NCI-H2227 (cell line): ENCODE measurements at regions not wholly inside any gene's neighbourhood (a gene's known extent, or its start where the extent isn't known, plus 50 kb on each side); places are given as distances from the start of the nearest gene placed in this dataset.

Experiments used
- DNase-seq: peaks from one replicate; lab custom pipeline; 2025; ENCODE audit not compliant: unreplicated experiment; lab: John Stamatoyannopoulos, UW

DNA sequence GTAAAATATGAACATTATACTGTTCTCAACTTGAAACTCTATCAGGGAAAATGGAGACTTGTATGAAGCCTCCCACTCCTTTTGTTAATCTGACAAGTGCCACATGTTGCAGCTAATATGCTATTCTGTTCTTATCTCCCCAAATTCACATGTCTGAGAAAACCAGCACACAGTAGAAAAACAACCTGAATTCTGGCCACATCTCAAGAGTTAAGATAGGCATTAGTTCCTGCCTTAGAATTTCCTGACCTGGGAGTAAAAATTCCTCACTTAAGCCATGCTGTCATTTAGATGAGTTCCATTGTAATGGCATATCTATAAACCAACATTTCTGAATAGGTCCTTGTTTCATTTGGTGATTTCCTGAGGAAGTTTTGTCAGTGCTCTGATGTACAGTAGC, 1098.5 kb downstream of the EFNB2 start:
- DNase-seq, result no peak

DNA sequence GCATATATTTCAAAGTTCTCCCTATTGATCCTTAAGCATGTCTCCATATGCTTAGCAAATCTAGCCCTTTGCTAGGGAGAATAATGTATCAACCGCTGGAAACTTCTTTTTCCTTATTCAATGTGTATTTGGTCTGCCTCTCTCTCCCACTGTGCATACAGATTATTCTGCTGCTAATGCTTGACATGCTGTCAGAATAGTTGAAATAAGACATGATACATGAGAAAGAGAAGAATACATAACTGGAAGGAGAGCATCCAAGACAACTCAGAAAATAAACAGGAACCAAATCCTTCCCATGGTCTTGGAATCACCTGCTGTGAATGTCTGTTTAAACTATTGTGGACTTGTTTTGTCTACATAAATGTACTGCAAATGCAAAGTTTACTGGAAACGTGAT, 1103.0 kb downstream of the EFNB2 start:
- no peak for DNase-seq

DNA sequence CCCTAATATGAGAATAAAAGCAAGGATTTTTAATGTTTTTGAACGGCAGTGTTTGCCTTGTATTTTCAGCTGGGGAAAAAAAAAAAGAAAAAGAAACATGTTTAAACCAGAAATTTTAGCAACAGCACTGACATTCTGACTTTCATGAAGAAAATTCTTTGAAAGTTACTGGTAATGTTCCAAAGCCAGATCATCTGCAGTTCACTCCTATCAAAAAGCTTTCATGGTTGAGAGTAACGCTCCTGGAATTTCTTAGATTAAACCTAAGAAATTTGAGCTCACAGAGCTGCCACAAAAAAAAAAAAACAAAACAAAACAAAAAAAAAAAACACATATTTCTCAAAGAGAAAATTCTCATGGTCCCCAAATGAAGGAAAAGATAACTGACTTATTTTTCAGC, 1106.7 kb downstream of the EFNB2 start:
- DNase-seq, result no peak

DNA sequence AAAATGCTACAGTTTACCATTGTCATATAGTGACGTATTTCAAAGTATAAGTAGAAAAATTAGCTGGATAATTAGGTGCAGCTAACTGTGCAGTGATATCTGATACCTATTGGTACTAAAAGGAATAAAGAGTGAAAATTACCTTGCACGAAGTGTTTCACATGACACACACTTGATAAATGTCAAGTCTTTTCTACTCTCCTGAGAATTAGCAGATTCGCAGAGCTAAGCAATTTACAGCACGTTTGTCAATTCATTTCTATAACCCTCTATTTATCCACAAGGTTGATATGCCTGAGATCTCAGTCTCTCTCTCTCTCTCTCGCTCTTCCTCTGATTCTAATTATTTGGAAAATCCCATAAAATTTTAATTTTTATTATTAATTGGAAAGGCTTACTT, 1109.0 kb downstream of the EFNB2 start:
- DNase-seq, result no peak

DNA sequence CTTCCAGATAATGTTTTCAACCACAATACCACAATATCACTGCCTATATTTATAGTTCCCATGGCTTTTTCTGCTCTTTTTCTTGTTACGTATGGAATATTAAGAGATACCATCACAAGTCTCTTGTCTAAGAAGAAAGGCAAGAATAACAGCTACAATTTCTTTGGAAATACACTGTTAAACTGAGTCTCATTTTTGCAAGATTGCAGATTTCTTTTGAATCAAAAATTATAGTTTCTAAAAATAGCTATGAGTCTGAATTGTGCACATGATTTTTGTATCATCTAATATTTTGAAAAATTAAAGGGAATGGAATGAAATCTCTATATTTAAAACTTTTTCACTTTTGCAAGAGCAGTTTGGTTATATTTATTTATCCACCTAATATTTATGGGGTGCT, 1120.8 kb downstream of the EFNB2 start:
- DNase-seq, result no peak

DNA sequence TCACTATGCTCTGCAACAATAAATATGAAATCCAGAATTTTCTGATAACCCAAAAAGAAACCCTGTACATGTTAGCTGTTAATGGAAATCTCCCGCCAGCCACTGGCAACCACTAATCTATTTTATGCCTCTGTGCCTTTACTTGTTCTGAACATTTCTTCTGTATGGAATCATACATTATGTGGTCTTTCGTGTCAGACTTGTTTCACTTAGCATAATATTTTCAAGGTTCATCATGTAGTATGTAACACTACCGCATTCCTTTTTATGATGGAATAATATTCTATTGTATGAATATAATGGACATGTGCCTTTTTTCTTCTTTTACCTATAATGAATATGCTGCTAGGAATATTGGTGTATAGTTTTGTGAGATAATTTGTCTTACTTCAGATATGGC, 1123.3 kb downstream of the EFNB2 start:
- DNase-seq, result no peak

DNA sequence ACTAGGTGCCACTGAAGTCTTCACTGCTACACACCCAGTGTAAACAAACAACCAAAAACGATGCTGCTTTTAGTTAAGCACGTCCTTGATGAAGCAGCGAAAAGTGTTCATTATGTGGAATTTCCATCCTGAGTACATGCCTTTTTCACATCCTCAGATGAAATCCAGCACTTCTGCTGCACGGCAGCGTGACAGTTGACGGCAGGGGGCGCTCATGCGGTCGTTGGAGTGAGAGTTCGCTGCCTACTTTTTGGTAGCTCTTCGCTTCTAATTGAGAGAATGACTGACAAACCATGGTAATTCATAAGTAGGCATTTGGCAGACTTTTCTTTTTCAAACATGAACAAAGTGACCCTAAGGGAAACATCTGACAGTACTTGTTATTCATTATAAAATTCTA, 1124.9 kb downstream of the EFNB2 start:
- DNase-seq, result peak; percentile 61

DNA sequence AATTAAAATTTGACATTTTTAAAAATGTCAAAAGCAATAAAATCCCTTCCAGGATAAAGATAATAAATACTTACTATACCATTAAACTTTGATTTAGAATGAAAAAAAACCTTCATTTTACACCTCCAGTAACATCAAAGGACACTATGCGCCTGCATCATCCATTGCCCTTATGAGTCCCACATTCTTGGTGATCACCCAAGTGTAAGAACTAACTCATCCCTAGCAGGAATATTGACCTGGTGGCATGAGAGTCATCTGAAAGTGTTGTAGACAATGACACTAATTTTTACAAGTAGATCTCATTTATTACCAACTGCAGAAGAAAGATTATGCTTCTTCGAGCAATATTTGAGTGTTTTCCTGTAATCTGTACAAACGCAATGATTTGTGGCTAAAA, 1128.9 kb downstream of the EFNB2 start:
- DNase-seq, result no peak

DNA sequence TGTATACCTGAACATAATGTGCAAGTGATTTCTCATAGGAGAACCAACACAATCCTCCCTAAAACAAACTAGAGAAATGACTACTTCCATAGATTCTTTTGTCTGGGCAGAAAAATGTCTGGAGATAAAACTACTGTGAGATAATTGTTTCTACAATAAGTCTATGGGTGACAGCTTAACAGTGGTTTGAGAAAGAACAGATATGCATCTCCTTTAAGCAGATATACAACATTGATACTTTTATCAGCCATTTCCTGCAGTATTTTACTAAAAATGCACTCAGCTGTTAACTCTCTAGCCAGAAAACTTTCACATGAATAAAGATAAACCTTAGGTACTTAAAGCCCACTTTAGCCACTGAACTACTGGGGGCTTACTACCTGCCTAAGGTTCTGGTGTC, 1132.4 kb downstream of the EFNB2 start:
- DNase-seq, result no peak

DNA sequence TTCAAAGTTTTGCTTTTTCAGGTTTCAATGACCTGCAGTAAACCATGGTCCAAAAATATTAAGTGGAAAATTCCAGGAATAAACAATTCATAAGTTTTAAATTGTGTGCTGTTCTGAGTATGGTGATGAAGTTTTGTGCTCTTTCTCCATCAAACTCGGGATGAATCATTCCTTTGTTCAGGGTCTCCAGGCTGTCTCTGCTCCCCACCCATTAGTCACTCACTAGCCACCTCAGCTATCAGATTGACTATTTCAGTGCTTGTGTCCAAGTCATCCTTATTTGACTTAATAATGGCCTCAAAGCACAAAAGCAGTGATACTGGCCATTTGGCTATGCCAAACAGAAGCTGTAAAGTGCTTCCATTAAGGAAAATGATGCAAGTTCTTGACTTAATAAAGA, 1140.4 kb downstream of the EFNB2 start:
- no peak for DNase-seq

DNA sequence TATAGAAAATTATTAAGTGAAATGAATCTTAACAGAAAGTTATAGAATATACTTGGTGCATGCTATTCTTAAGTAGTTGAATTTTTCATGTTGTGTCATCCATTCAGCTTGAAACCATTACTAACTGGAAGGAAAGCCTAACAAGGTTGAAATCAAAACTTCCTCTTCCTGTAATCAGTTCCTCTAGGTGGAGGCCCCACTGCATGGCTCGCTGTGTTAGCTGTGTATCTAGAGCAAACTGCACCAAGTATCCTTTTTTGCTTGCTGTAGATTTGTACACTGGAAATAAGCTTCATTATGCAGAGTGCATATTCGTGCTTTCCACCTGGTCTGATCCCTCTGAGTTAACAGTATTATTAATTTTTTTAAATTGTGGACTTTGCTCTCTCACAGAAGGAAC, 1146.1 kb downstream of the EFNB2 start:
- no peak for DNase-seq

DNA sequence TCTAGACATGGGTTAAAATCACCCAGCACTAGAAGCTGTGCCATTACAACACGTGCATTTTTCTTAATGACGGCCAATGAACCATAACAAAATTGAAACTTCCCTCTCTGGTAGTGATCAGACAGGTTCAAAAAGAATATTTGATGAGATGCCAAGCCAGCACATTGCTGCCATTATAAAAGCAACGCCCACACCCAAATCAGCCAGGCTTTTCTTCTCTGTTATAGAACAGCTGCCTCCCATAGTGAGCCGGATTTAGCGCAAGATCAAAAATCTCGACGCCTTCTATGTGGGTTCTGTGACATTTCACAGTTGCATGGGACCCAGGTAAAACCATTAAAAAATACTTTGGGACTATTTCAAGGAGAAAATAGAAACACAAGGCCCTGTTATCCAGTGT, 1158.0 kb downstream of the EFNB2 start:
- no peak for DNase-seq

DNA sequence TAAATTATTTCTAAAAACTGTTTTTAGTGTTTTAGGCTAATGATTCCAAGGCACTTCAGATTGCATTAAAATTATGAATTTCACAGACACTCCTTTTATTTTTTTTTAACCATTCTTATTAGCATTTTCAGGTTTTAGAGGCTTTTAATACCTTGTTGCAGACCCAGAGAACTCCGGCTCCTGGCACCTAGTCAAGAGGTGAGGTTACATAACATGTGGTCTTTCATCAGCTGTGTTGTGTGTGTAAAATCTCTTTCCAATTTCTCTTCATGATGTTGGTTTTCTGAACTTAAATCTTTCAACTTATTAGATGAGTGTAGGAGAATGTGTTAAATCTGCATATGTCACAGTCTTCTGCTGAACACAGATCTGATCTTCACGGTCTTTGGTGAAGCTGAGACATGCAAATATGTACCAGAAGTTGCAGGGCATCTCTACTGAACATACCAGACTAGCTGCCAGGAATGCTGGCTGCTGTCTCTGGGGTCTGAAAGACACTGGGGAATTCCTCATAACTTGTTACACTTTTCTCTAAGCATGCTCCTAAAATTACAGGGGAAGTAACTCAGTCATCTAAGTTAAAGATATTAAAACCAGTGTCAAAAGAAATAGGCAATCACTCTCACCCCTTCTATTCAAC, 1165.3 kb downstream of the EFNB2 start:
- DNase-seq, result no peak

DNA sequence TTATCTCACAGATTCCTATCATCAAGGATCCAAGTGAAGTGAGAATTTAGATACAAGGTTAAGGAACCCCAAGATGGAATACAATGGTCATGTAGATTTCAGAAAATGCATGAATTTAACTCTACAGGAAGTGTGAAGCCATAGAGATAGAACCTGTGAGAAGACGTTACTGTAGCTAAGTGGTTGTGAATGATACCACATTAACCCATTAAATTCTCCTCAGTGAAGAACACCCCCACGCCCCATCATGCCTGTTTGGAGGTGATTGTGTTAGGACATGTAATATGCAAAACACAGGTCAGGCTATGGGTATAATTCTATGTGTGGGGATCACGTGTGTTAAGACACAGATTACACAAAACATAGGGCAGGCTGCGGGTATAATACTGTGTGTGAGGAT, 1166.7 kb downstream of the EFNB2 start:
- DNase-seq, result no peak

DNA sequence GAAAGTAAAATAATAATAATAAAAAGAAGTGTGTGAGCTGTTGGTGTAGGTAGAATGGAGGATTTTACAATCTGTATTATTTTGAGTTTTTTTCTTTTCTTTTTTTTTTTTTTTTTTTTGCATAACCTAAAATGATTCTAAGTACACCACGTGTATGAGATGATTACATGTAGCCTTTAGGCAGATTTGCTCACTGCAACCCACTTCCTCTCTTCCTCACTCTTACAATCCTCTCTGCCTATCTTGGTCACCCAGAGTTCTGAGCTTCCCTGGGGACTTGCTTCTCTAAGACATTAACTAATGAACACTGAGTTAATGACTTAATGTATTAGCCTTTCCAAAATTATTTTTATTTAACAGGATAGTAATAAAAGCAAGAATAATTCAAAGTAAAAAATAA, 1169.6 kb downstream of the EFNB2 start:
- no peak for DNase-seq

DNA sequence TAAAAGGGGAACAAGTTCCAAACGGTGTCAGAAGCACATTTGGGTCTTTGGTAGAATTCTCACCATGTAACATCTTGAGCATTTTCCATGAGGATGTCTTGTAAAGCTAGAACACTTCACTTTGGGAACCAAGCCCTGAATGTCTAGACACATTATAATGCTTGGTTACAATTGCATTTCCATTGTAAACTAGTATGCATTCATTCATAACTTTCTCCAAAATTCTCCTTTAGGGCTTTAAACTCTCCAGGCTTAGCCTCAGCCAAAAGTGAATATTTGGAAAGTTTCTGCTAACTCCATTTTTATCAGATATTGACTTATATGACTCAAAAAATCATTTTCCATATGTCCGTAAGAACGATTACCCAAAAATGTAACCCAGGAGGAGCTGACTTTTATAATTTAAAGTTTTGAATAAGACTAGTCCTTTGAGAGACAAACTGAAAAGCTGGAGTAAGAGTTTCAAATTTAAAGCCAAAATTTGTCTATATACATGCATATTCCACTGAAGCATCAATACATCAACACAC, 1170.4 kb downstream of the EFNB2 start:
- no peak for DNase-seq

DNA sequence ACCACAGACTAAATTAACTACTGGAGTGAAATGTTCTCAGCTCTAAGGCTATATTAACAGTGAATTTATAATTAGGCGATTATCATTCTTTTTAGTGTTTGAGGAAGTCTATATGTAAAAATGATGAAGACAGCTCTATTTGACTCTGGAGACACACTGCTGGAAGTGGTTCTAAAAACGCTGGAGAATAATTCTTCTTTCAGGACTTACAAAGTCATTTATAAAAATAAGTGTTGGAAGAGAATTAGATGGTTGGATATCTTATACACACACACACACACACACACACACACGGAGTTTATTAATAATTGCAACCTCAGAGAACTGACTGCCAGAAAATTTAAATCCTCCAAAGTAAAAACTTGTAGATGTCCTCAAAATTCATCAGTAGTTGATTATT, 1171.3 kb downstream of the EFNB2 start:
- no peak for DNase-seq

DNA sequence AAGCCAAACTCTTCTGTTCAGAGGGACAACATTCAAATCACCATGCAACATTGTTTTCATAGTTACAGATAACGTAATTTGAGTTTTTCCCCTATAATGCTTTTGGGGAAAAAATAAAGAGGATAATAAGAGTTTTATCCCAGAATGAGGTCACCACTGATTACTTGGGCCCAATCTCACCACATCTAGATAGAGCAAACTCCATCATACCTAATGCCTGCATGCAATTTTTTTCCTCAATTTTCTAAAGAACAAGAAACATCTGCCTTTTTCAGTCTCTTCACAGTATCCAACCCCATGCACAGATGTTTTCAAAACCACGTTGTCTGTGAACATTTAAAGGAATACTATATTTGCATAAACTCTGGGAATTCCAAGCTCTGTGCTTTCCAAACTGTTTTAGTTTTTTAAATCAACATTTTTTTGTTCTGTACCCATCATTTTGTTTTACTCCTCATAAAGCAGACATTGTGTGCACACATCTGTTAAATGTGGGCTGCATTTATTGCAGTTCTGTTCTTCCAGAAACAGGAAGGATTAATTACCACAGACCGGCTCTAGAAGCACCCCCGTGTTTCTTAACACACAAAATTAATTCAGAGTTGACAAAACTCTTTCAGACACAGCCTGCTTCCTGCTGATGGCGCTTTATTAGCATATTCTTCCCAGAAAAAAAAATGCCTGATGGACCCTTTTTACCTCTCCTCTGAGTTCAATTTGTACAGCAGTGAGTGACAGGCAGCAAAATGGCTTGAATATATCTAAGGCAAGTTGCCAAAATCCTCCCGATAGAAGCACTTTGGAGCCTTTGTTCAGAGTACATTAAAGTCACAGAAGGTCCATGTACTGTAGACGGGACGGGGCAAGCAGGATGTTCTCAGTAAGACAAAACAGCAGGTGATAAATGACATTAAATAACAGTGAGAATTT, 1171.9 kb downstream of the EFNB2 start:
- DNase-seq, result no peak

DNA sequence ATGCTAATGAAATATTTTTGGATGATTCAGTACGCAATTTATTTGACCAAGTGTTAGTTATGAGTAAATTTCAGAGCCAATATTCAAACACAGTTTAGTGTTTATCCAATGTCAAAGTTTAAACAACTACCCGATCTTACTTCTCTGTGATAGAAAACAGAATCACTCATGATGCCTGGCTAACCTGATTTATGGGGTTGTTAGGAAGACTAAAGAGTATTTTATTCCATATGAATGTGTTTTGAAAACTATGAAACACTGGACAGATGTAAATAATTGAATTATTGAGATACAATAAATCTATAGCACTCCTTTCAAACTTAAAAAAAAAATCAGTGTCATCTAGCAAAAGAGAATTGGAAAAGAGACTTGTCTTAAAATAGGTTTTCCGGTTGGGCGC, 1181.8 kb downstream of the EFNB2 start:
- DNase-seq, result no peak

DNA sequence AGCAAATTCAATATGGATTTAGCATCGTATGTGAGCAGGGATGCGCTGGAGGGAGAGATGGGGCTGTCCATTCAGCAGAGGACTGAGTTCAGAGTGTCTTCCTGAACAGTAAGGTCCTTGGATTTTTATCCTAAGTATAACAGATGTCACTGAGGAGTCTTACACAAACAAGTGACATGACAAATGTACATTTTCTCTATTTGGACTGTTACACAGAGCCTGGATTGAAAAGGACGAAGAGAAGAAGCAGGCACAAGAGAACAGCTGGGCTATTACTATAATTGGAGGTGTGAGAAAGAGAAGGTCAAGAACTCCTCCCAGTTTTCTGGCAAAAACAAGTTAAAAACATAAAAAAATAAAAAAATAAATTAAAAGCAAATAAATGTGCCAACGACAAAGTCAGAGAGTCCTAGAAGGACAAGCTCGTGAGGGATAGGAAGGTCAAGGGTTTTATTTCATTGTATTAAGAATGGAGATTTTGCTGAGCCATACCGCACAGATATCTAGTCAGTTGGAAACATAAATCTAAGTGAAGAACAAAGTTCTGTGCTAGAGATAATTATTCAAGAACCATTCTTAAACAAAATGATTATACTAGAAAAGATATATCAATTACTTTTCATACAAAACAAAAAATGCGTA, 1186.3 kb downstream of the EFNB2 start:
- DNase-seq, result peak; percentile 23

DNA sequence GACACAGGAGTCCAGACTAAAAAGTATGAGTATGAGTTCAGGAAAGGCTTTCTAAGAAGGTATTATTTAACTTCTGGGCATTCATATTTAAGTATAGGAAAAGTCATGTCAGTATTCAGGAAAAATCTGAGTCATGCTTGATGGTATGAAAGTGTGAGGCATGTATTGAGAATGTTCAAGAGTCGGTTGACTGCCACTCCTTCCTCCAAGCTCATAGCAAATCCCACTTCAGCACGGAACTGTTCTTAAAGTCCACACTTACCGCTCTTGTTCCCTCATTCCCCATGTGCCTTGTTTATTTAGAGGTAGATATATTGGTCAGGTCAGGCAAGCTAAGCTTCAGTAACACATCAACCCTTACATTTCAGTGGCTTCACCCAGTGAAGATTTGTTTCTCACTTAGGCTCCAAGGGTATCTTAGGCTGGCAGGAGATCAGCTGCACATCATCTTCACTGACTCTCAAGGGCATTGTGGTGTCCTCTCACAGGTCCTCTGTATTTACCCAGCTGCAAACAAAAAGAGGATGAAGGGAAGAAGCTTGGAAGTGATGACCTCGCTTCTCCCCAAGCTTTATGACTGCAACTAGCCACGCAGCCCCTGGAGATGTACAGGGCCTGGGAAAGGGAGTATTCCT, 1189.2 kb downstream of the EFNB2 start:
- DNase-seq, result no peak
